Neural cell (in vitro differentiated cells): ENCODE measurements at regions not wholly inside any gene's neighbourhood (a gene's known extent, or its start where the extent isn't known, plus 50 kb on each side); places are given as distances from the start of the nearest gene placed in this dataset.

Source experiments
- H2AFZ ChIP-seq: fragments of 200-600, 300-800 bp; sonication (generic), shearing (Covaris generic); 2 replicates; pipeline ENCODE4 v1.6.0; 2014; ENCODE audit warnings: low read depth, mild to moderate bottlenecking, antibody characterized with exemption, low read length, moderate library complexity
- H3F3A ChIP-seq: fragments of 200-600 bp; shearing (Covaris generic); 2 replicates; pipeline ENCODE4 v1.6.1; 2016; ENCODE audit warnings: mild to moderate bottlenecking, moderate library complexity, mixed read lengths, antibody characterized with exemption, low read length; ENCODE audit not compliant: insufficient read depth, poor library complexity, severe bottlenecking
- H3K27ac ChIP-seq: fragments of 200-600, 300-800 bp; sonication (generic), shearing (Covaris generic); 2 replicates; pipeline ENCODE4 v1.5.1; 2014; ENCODE audit warnings: mild to moderate bottlenecking, low read length, moderate library complexity
- H3K27me3 ChIP-seq: fragments of 300-800, 200-600 bp; sonication (generic), shearing (Covaris generic); 2 replicates; pipeline ENCODE4 v1.6.0; 2014; ENCODE audit warnings: mild to moderate bottlenecking, low read depth, low read length, moderate library complexity; ENCODE audit not compliant: insufficient read depth
- H3K36me3 ChIP-seq: fragments of 300-800, 200-600 bp; sonication (generic), shearing (Covaris generic); 2 replicates; pipeline ENCODE4 v1.5.1; 2014; ENCODE audit warnings: mild to moderate bottlenecking, antibody characterized with exemption, low read length, moderate library complexity; ENCODE audit not compliant: insufficient read depth
- H3K4me2 ChIP-seq: fragments of 300-800, 200-600 bp; sonication (generic), shearing (Covaris generic); 2 replicates; pipeline ENCODE4 v1.6.0; 2014; ENCODE audit warnings: mild to moderate bottlenecking, low read length
- H3K4me3 ChIP-seq: fragments of 300-800, 200-600 bp; sonication (generic), shearing (Covaris generic); 2 replicates; pipeline ENCODE4 v1.5.1; 2014; ENCODE audit warnings: mild to moderate bottlenecking, low read length, moderate library complexity
- H3K79me2 ChIP-seq: fragments of 200-600 bp; shearing (Covaris generic); replicated peaks from 2 replicates; pipeline ENCODE4 v1.6.0; 2014; ENCODE audit warnings: mild to moderate bottlenecking, low read length, moderate library complexity; ENCODE audit not compliant: insufficient read depth
- H3K9ac ChIP-seq: fragments of 300-800, 200-600 bp; sonication (generic), shearing (Covaris generic); 2 replicates; pipeline ENCODE4 v1.6.1; 2016; ENCODE audit warnings: mild to moderate bottlenecking, low read length, mixed read lengths
- H3K9me2 ChIP-seq: fragments of 200-600 bp; shearing (Covaris generic); 2 replicates; pipeline ENCODE4 v1.6.1; 2016; ENCODE audit warnings: mild to moderate bottlenecking, low read length, mixed read lengths; ENCODE audit not compliant: insufficient read depth
- H3K9me3 ChIP-seq: fragments of 200-600, 300-800 bp; sonication (generic), shearing (Covaris generic); 2 replicates; pipeline ENCODE4 v1.6.1; 2016; ENCODE audit warnings: mild to moderate bottlenecking, mixed run types, low read length, moderate library complexity, mixed read lengths
- H4K20me1 ChIP-seq: fragments of 200-600 bp; shearing (Covaris generic); 2 replicates; pipeline ENCODE4 v1.6.1; 2016; ENCODE audit warnings: mild to moderate bottlenecking, mixed run types; ENCODE audit not compliant: insufficient read depth
- CTCF ChIP-seq: fragments of 450-650 bp; IDR thresholded peaks from 2 replicates; pipeline ENCODE4 v1.5.1; 2014; ENCODE audit warnings: antibody characterized with exemption, mild to moderate bottlenecking, moderate library complexity; ENCODE audit not compliant: poor library complexity, severe bottlenecking
- EP300 ChIP-seq: fragments of 450-650 bp; conservative IDR thresholded peaks from 2 replicates; pipeline ENCODE4 v1.6.1; 2014; ENCODE audit warnings: antibody characterized with exemption, mild to moderate bottlenecking, moderate library complexity; ENCODE audit not compliant: poor library complexity, severe bottlenecking
- EZH2 ChIP-seq: fragments of 200-600, 300-800 bp; shearing (Covaris generic), sonication (generic); IDR thresholded peaks from 2 replicates; pipeline ENCODE4 v1.6.1; 2014; ENCODE audit warnings: antibody characterized with exemption, low read length, borderline replicate concordance, mild to moderate bottlenecking; ENCODE audit not compliant: insufficient read depth, poor library complexity, severe bottlenecking
- MXI1 ChIP-seq: fragments of 450-650 bp; conservative IDR thresholded peaks from 2 replicates; pipeline ENCODE4 v1.6.1; 2014; ENCODE audit warnings: antibody characterized with exemption, mild to moderate bottlenecking; ENCODE audit not compliant: poor library complexity, severe bottlenecking
- POLR2AphosphoS5 ChIP-seq: IDR thresholded peaks from 2 replicates; pipeline ENCODE4 v1.6.1; 2012
- RAD21 ChIP-seq: fragments of 450-650 bp; conservative IDR thresholded peaks from 2 replicates; pipeline ENCODE4 v1.6.1; 2014; ENCODE audit warnings: antibody characterized with exemption, mild to moderate bottlenecking, moderate library complexity
- SMC3 ChIP-seq: fragments of 450-650 bp; conservative IDR thresholded peaks from 2 replicates; pipeline ENCODE4 v1.6.1; 2014; ENCODE audit warnings: antibody characterized with exemption, mild to moderate bottlenecking, moderate library complexity; ENCODE audit not compliant: poor library complexity
- TAF1 ChIP-seq: IDR thresholded peaks from 2 replicates; pipeline ENCODE4 v1.6.1; 2012; ENCODE audit warnings: low read depth
- TF ChIP-seq, protein P1 (sequence below): IDR thresholded peaks from 2 replicates; pipeline ENCODE4 v1.6.1; 2012; ENCODE audit warnings: borderline replicate concordance

DNA sequence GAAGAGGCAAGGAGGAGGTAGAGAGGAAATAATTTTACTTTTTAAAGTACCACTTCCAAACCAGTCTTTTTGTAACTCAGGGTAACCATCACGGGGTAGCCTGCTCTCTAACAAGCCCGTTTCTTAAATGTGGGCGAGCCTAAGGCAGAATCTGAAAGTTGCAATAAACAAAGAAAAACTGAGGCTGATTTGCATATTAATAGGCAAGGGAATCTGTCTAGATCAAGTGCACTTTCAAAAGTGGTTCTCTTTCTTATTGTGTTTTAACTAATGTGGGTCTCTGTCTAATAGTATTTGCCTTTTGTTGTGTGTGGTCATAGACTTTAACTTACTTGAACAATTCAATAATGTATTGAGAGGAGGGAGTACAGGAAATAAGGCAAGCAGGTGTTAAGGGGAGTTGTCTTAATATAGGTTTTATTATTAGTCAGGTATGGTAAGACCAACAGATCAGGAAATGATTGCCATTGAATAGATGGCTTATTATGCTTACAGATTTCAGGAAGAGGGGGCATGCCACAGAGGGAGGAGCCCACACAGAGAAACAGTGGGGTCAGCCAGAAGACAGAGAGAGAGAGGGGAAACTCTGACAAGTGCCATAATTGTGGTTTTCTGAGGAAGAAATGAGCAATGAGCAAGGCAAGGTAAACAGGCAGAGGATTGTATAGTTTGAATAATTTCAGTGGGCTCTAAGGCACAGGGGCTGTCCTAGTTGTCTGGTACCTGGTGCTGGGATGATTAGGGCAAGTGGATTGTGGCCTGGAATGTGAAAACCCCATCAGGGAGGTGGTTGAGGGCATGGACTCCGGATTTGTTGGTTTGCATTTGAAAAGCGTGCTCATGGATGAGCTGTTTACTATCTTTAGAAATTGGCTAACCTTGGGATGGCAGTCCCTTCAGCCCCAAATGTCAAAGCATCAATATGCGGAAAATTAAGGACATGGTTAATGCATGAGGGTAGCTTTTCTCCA is 237.2 kb downstream of the TOX3 start:
- H3K27me3 ChIP-seq, result no peaks in the 10 kb centered on the region
- H2AFZ ChIP-seq, result no peak overlapping the region
- H3K36me3 ChIP-seq, result no peaks in the 10 kb centered on the region
- H3K4me3 ChIP-seq, result no peak overlapping the region
- no peak overlapping the region for H3K4me2 ChIP-seq
- no peaks in the 10 kb centered on the region for H3K79me2 ChIP-seq
- no peaks in the 10 kb centered on the region for H3K9me3 ChIP-seq
- H3K9me2 ChIP-seq, result no peaks in the 10 kb centered on the region
- no peaks in the 10 kb centered on the region for H3F3A ChIP-seq
- H3K27ac ChIP-seq, result no peak overlapping the region
- no peak overlapping the region for H3K9ac ChIP-seq
- TF ChIP-seq POLR2AphosphoS5, result no peak
- TF ChIP-seq SMC3, result no peak
- no peak for TF ChIP-seq CTCF
- no peak for TF ChIP-seq EZH2
- no peaks in the 10 kb centered on the region for H4K20me1 ChIP-seq

GRCh38 chr16:52308051-52308450 is 238.9 kb downstream of the TOX3 start:
- H3K9me2 ChIP-seq, result no peaks in the 10 kb centered on the region
- H3K36me3 ChIP-seq, result no peaks in the 10 kb centered on the region
- no peak overlapping the region for H3K4me2 ChIP-seq
- no peaks in the 10 kb centered on the region for H3K9me3 ChIP-seq
- H3K79me2 ChIP-seq, result no peaks in the 10 kb centered on the region
- H3K27ac ChIP-seq, result no peak overlapping the region
- H3F3A ChIP-seq, result no peaks in the 10 kb centered on the region
- H3K9ac ChIP-seq, result no peak overlapping the region
- H3K27me3 ChIP-seq, result no peaks in the 10 kb centered on the region
- H4K20me1 ChIP-seq, result no peaks in the 10 kb centered on the region
- H2AFZ ChIP-seq, result no peak overlapping the region
- no peak overlapping the region for H3K4me3 ChIP-seq
- TF ChIP-seq, protein P1, sequence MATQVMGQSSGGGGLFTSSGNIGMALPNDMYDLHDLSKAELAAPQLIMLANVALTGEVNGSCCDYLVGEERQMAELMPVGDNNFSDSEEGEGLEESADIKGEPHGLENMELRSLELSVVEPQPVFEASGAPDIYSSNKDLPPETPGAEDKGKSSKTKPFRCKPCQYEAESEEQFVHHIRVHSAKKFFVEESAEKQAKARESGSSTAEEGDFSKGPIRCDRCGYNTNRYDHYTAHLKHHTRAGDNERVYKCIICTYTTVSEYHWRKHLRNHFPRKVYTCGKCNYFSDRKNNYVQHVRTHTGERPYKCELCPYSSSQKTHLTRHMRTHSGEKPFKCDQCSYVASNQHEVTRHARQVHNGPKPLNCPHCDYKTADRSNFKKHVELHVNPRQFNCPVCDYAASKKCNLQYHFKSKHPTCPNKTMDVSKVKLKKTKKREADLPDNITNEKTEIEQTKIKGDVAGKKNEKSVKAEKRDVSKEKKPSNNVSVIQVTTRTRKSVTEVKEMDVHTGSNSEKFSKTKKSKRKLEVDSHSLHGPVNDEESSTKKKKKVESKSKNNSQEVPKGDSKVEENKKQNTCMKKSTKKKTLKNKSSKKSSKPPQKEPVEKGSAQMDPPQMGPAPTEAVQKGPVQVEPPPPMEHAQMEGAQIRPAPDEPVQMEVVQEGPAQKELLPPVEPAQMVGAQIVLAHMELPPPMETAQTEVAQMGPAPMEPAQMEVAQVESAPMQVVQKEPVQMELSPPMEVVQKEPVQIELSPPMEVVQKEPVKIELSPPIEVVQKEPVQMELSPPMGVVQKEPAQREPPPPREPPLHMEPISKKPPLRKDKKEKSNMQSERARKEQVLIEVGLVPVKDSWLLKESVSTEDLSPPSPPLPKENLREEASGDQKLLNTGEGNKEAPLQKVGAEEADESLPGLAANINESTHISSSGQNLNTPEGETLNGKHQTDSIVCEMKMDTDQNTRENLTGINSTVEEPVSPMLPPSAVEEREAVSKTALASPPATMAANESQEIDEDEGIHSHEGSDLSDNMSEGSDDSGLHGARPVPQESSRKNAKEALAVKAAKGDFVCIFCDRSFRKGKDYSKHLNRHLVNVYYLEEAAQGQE, result no peak
- TF ChIP-seq SMC3, result no peak
- TF ChIP-seq POLR2AphosphoS5, result no peak
- TF ChIP-seq EZH2, result no peak
- TF ChIP-seq CTCF, result no peak
- no peak for TF ChIP-seq EP300
- no peak for TF ChIP-seq MXI1
- no peak for TF ChIP-seq TAF1
- TF ChIP-seq RAD21, result no peak
